Heart right ventricle (tissue), 16 donors: ENCODE measurements at regions not wholly inside any gene's neighbourhood (a gene's known extent, or its start where the extent isn't known, plus 50 kb on each side); places are given as distances from the start of the nearest gene placed in this dataset.

Source experiments
- ATAC-seq, 8 donors: fragments of 200-7000 bp; cut with Tn5 transposase; one replicate each; pipeline ENCODE4 v1.9.1; 2020; ENCODE audit warnings: mild to moderate bottlenecking in 8 of 8, moderate library complexity in 8 of 8, moderate number of reproducible peaks in 1 of 8
- DNase-seq, 2 donors: peaks; one replicate each; pipeline ENCODE4 v3.0.0-alpha.2; 2020
- H3K27ac ChIP-seq, 10 donors: fragments of 200-600 bp; sonication (generic) in 2 of 10; one replicate each; pipeline versions ENCODE4 v1.5.0 to v1.8.0; 2020 to 2022; ENCODE audit warnings: mild to moderate bottlenecking in 3 of 10
- H3K27me3 ChIP-seq, 7 donors: fragments of 200-600 bp; one replicate each; pipeline ENCODE4 v1.8.0; 2021 to 2022; ENCODE audit warnings: mild to moderate bottlenecking in 2 of 7
- H3K36me3 ChIP-seq, 9 donors: fragments of 200-600 bp; sonication (generic) in 1 of 9; one replicate each; pipeline versions ENCODE4 v1.5.0 to v1.8.0; 2020 to 2022; ENCODE audit warnings: mild to moderate bottlenecking in 2 of 9
- H3K4me1 ChIP-seq, 9 donors: fragments of 200-600 bp; sonication (generic) in 1 of 9; one replicate each; pipeline versions ENCODE4 v1.5.0 to v1.8.0; 2020 to 2022; ENCODE audit warnings: mild to moderate bottlenecking in 4 of 9
- H3K4me3 ChIP-seq, 10 donors: fragments of 200-600 bp; sonication (generic) in 2 of 10; one replicate each; pipeline versions ENCODE4 v1.5.0 to v1.8.0; 2020 to 2022; ENCODE audit warnings: mild to moderate bottlenecking in 7 of 10, moderate library complexity in 2 of 10
- H3K9me3 ChIP-seq, 11 donors: fragments of 200-600 bp in 10 of 11; sonication (generic) in 2 of 11; one replicate each; pipeline versions ENCODE4 v1.5.0 to v1.8.0; 2013 to 2022; ENCODE audit warnings: mild to moderate bottlenecking in 2 of 11, control low read depth in 1 of 11, moderate library complexity in 1 of 11
- CTCF ChIP-seq, 9 donors: fragments of 200-600 bp; sonication (generic) in 2 of 9; IDR thresholded peaks; one replicate each; pipeline versions ENCODE4 v1.5.0 to v1.8.0; 2021 to 2022; ENCODE audit warnings: antibody characterized with exemption in 9 of 9, mild to moderate bottlenecking in 5 of 9, moderate library complexity in 1 of 9
- WGBS, 2 donors: extraction: QIAGEN DNeasy Blood & Tissue Kit; methylation state at CpG; one replicate each; pipeline ENCODE4 v1.1.7; 2013; ENCODE audit warnings: inconsistent platforms in 1 of 2; 5-methylcytosine and 5-hydroxymethylcytosine counted together
- intact Hi-C, 10 donors: fragments of 100-400 bp; cut with DNase I; formaldehyde crosslinking; loops; one replicate each; pipeline versions ENCODE4 v1.11.1 to v1.14.2; 2022
- donor health status: Arrhythmogenic right ventricular cardiomyopathy.
- donor health status: ischemic (EF 13 %, LVEDD 7.1; RV severe dilation, severe dysfunction).
- donor health status: healthy with polysubstance abuse.
- donor health status: DM: no; HTN: yes; CAD: no.
- donor health status: DM: no; HTN: no; CAD: no.
- donor health status: ischemic (EF 25% LVEDD 6.9; RV normal size, moderate dysfunction).
- donor health status: ischemic (EF 25% LVEDD 5.7; RV mildly dilated, moderate dysfunction).
- donor health status: healthy.
- donor health status: DM: yes; HTN: yes; CAD: no.
- donor health status: Ischemic cardiomyopathy.
- donor health status: ischemic (EF 35%, LVEDD 5.7; RV mildly dilated, moderate dysfunction).
- donor health status: nonischemic (EF 11% LVEDD 7.7; RV severe dilation, severe dysfunction).
- donor health status: DM: yes; HTN: yes; CAD: no.
- donor health status: PGD.
- donor health status: ischemic (EF 29% LVEDD 5.4; RV normal size, mild dysfunction).
- donor health status: nonischemic (EF 23%, LVEDD 6.1; RV moderate dilation, normal function).

GRCh38 chr2:193527146-193527545 lies 1332.4 kb upstream of the TMEFF2 start:
- Histone ChIP-seq H3K27ac (no peak overlapping the region), H3K9me3 (no peaks in the 10 kb centered on the region), H3K4me3 (no peak overlapping the region), H3K27me3 (no peaks in the 10 kb centered on the region), H3K4me1 (no peaks in the 10 kb centered on the region), H3K36me3 (no peaks in the 10 kb centered on the region)
- intact Hi-C loops: no loop called here
- DNase-seq (no peak), ATAC-seq (no peak)
- WGBS, 2 donors: 23 to 24% methylated on average over 3 of the region's 3 CpGs
- no peak for TF ChIP-seq CTCF (IDR thresholded peaks at IDR 0.05)

- intact Hi-C loops: no loop called here
- 75 to 83% methylated on average over 1 of the region's 1 CpG for WGBS, 2 donors
- TF ChIP-seq CTCF (IDR thresholded peaks at IDR 0.05): no peak
- no peaks in the 10 kb centered on the region for H3K4me1 ChIP-seq
- ATAC-seq: no peak
- no peak for DNase-seq
- no peaks in the 10 kb centered on the region for H3K27me3 ChIP-seq
- no peak overlapping the region for H3K4me3 ChIP-seq
- H3K36me3 ChIP-seq: no peaks in the 10 kb centered on the region
- H3K27ac ChIP-seq: no peak overlapping the region
- no peaks in the 10 kb centered on the region for H3K9me3 ChIP-seq
These were observed 1328.9 kb upstream of the TMEFF2 start for GRCh38 chr2:193523662-193524061.

GRCh38 chr2:193521523-193521922 lies 1326.8 kb upstream of the TMEFF2 start:
- no peak for DNase-seq
- no peak for TF ChIP-seq CTCF (IDR thresholded peaks at IDR 0.05)
- Histone ChIP-seq H3K9me3 (peaks cover 0 to 5% (median 0%) of the 10 kb centered on the region in 11 donors), H3K27ac (no peak overlapping the region), H3K4me1 (no peaks in the 10 kb centered on the region), H3K4me3 (no peak overlapping the region), H3K27me3 (no peaks in the 10 kb centered on the region), H3K36me3 (no peaks in the 10 kb centered on the region)
- intact Hi-C loops: no loop called here
- 86 to 89% methylated on average over 2 of the region's 2 CpGs for WGBS, 2 donors
- ATAC-seq: no peak

GRCh38 chr2:193520709-193521458 lies 1326.2 kb upstream of the TMEFF2 start:
- no peaks in the 10 kb centered on the region for H3K36me3 ChIP-seq
- peaks cover 0 to 5% (median 0%) of the 10 kb centered on the region in 11 donors for H3K9me3 ChIP-seq
- H3K27me3 ChIP-seq: no peaks in the 10 kb centered on the region
- ATAC-seq (no peak), DNase-seq (no peak)
- no peak overlapping the region for H3K27ac ChIP-seq
- WGBS, 2 donors: 76 to 83% methylated on average over 5 of the region's 5 CpGs
- no peak overlapping the region for H3K4me3 ChIP-seq
- intact Hi-C loops: no loop called here
- TF ChIP-seq CTCF (IDR thresholded peaks at IDR 0.05): no peak
- no peaks in the 10 kb centered on the region for H3K4me1 ChIP-seq
